Skin of body (tissue), 2 donors: ENCODE measurements at regions not wholly inside any gene's neighbourhood (a gene's known extent, or its start where the extent isn't known, plus 50 kb on each side); places are given as distances from the start of the nearest gene placed in this dataset. TPM values are rescaled to one million over a fixed set of nuclear protein-coding genes. Genes with fewer than 3 reads are reported as not detected.

ENCODE experiments used
- DNase-seq: peaks from one replicate; lab custom pipeline; 2025; lab: John Stamatoyannopoulos, UW
- small RNA-seq: library from RNA; depleted of rRNA; stranded (forward); fragments of <200 nt; gene quantifications from one replicate; pipeline ENCODE3, GENCODE V24; 2014; ENCODE audit warnings: low replicate concordance

DNA sequence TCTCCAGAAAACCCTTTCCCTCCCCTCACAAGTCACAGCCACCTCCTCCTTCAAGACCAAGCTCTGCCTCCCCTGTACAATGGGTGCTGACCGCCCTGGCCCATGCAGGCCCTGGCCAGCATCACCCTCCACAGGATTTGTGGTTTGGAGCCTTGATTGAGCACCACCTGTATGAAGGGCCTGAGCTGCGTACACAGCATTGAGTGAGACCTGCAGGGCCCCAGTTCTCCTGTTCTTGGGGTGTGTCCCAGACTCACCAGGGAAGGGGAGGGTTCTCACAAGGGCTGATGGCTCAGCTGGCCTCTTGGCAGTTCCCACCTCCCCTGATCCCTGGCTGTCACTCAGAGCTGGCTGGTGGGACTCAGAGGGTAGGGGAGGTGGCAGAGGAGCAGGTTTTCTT, 63.7 kb upstream of the IER5L start:
- no peak for DNase-seq

DNA sequence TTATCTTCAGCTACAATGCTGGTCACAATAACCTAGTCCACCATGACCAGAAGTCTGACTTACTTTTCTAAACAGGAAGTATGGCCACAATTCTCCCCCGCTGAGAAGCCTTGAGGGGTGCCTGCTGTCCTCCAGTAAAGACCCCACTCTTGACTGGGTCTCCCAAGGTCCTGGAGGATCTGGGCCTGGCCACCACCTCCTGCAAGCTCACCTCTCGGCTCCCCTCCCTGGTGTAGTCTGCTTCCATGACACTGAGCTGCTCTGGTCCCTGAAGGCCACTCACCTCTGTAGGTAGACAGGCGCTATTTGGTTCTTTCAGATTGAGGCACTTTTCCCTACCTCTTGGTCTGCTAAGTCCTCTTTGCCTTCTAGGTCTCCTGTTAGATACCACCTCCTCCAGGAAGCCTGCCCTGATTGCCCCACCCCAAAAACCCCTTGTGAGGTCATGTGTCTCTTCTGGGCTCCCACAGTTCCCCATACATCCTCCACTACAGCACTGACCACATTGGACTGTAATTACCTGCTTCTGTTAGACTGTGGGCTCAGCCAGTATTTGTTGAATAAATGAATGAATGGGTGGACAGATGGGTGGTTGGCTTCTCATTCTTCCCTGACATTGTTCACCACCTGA, 62.6 kb upstream of the IER5L start:
- DNase-seq = no peak

DNA sequence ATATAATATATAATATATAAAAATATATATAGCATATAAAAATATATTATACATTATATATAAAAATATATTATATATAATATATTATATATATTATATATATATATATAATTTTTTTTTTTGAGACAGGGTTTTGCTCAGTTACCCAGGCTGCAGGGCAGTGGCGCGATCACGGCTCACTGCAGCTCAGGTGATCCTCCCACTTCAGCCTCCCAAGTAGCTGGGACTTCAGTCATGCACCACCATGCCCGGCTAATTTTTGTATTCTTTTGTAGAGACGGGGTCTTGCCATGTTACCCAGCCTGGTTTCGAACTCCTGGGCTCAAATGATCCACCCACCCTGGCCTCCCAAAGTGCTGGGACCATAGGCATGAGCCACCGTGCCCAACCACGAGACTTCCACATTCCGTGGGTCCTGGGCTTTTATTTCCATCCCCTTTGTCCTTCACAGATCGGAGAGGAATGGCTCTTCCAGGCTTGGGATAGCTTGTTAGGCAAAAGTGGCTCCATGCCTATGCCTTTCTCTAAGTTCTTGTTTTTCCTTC, 62.0 kb upstream of the IER5L start:
- DNase-seq = no peak

DNA sequence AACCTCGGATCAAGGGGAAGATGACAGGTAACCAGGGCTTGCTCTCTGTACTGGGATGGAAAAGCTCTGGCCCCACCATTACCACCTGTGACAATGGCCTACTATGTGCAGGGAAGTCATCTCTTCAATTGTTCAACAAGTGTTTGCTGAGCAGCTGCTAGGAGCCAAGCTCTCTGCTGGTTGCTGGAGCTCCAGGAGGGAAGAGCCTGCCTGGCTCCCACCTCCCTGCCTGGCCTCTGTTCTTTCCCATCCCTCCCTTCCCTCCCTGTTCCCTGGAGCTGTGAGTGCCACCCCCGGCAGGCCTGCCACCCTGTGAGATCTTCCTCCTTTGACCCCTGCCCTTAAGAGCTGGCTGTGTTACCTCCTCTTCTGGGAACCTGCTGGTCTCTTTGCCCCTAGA, 59.7 kb upstream of the IER5L start:
- DNase-seq = no peak

DNA sequence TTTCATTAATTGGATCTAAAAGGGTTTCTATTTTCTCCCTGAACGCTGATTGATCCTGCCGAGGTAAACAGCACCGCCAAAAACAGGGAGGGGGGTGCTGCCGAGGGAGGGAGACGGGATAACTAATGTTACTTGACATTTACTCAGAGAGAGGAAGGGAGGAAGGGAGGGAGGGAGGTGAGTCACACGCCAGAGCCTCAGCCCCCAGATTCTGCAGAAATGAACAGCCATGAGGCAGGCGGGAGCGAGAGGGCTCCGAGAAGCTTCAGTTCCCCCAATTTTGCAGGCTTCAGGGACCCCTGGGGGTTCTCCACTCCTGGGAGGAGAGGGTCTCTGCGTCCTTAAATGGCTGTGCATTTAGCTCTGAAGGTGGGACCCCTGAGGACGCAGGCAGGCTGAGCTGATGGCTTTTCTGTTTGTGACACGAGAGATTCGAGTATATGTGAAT, 59.1 kb upstream of the IER5L start:
- DNase-seq = no peak

DNA sequence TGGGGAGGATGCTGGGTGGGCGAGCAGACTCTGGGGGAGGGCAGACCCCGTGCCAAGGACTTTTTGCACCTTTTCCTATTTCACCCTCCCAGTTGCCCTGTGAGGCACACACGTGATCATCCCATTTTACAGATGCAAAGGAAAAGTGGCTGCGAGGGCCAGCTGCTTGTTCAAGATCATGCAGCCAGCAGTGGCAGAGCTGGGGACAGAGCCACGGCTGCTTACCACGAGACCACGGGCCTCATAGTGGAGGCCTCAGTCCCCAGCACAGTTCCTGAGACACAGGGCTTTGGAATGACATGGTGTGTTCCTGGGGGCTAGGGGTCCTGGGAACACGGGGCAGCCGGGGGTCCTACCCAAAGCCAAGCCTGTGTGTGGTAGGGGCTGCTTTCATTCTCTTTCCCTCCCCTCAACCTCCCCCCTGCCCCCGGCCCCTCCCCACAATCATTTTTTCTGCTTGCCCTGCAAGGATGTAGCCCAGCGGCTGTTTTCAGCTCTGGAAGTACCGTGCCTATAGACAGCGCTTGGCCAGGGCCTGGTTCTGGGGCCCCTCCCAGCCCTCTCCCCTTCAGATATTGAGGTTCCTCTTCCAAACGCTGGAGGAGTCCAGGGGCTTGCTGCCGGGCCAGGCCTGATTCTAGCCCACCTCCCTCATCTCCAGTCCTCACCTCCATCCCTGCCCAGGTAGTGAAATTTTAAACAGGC, 58.5 kb upstream of the IER5L start:
- DNase-seq = no peak

DNA sequence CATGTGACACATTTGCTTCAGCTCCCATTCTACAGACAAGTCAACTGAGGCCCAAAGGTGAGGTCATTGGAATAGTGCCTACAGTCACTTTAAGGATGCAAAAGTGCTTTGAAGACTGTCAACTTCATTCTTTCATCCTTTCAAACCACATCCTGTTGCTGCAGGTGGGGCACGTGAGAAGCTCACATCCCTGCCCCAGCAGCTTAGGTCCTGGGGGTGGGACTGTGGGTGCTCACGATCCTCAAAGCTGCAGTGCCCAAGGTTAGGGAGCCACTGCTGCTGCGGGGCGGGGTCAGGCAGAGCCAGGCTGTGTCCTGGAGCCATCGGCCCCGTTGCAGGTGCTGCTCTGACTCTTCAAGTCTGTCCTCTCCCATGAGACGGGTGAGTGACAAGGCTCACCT, 57.9 kb upstream of the IER5L start:
- DNase-seq = no peak

DNA sequence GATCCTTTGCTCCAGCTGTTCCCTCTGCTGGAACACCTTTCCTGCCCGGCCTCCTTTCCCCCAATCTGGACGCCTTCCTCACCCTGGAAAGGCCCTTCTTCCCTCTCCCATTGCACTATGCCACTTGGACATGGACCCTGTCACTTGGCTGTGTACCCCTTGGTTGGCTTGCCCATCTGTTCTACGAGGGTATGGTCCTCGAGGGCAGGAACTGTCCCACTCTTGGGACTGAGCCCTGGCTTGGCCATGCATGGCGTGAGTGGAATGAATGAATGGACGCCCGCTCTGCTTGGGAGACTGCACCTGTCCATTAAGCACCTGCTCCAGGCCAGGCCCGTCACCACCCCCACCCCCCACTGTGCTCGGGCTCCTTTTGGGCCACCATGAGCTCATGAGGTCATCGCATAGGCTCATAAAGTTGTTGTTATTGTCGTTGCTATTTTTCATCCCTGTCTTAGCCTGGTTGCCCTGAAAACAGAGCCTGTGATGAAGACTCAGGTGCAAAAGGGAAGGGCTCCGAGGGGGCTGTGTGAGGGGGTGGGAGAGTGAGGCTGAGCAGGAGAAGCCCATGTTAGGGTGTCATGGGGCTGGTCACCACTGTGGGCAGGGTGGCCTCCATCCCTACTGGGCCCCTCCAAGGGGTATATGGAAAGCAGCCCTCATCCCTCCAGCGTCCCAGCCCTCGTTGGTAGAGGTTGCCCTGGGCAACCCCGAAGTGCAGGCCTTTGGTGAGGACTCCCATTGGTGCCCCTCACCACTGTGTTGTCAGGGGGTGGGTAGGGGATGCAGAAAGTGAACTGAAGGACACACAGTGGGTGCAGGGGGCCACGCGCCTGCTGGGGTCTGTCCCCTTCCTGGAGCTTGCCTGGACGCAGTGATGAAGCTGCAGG, 57.2 kb upstream of the IER5L start:
- DNase-seq = no peak

DNA sequence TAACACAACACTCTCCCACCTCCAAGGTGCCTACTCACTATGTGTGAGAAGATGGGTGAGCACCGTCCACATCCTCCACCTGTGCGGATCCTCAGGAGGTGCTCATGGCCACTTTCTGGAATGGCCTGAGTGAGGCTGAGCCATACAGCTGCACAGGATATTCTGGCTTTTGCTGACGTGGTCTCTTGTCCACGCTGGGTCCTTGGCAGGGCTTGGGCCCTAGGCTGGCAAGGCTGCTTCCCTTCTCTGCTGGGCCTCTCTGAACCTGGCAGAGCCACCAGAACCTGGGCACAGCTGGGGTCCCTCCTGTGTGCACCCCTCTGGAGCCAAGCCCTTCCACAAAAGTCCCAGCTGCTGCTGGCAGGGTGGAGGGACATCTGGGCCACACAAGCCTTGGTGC, 56.4 kb upstream of the IER5L start:
- DNase-seq = no peak

DNA sequence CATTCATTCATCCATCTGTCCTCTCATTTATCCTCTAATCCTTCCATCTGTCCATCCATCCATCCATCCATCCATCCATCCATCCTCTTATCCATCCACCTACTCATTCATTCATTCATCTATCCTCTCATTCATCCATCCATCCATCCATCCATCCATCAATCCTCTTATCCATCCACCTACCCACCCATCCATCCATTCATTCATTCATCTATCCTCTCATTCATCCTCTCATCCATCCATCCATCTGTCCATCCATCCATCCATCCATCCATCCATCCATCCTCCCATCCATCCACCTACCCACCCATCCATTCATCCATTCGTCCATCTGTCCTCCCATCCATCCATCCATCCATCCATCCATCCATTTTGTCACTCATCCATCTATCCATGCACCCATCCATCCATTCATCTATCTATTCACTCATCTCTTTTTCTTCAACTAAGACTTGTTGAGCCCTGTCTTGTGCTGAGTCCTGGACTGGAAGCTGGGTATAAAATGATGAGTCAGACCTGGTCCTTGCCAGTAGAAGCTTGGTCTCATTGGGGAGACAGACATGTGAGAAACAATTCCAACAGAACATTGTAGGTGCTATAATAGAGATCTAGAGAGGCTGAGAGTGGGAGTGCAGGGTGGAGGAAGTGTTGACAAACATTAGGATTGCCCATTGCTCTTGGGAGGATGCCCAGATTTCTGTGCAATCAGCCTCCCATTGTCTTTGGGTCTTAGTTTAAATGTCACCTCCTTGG, 55.0 kb upstream of the IER5L start:
- no peak for DNase-seq

DNA sequence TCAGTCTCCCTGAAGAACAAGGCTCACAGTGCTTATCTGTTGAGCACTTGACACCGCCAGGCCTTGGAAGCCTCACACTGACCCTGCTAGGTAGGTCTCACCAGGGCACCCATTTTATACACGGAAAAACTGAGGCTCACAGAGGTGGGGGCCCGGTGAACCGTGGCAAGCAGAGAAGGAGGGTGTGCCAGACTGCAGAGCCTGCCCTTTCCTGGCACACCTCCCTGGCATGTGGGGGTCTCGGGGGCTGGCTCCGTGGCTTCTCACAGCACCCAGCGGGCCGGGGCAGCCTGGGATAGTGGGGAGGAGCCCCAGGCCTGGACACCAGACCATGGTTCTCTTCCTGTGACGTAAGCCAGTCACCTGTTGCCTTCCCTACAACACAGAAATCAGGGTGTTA, 53.7 kb upstream of the IER5L start:
- no peak for DNase-seq

DNA sequence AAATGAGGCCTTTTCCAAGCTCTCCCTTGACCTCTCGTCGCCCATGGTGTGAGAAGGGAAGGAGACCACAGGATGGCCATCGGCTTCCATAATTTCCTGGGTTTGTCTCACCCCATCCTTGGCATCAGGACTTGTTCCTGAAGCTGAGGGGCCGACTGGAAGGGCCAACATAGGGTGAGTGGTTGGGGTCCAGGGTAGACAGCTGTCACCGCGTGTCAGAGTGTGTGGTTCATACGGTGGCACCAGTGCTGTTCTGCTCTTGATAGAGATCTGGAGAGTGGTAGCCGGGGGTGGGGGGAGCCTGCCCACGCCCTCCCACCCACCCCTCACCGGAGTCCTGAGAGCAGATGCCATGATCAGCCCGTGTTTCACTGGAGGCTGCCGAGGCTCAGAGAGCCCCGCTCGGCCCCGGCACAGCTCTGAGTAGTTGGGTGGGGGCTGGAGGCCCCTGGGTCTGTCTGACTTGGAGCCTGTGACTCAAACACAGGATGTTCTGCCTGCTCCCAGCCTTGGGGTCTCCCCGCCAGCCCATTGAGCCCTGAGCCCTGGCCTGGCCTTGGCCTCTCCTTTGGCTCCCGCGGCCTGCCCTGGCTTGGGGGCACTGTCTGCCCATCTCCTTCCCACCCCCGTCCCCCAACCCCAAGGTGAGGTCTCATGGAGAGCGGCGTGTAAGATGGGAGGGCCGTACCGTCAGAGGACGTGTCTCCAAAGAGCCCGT, 53.1 kb upstream of the IER5L start:
- no peak for DNase-seq

DNA sequence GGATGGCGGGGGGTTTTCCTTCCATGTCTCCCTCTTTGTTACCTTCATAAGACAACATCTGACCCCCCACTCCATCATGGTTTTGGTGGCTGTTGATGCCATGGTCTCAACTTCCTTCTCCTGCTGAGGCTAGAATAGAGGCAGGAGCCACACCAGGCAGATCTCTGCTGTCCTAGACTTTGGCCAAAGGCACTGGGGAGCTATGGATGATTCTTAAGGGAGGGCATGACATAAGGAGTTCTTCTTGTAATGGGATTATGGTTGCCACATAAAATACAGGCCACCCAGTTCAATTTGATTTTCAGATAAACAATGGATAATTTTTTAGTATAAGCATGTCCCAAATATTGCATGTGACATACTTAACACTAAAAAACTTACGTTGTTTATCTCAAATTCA, 52.2 kb upstream of the IER5L start:
- no peak for DNase-seq

Small RNA genes in the stretch of these regions (small RNA-seq; reads per million reads assigned to genes)
- gene AL353803.5 (not detected), gene RN7SL159P (not detected)
